ENCODE measurements at regions not wholly inside any gene's neighbourhood (a gene's known extent, or its start where the extent isn't known, plus 50 kb on each side); places are given as distances from the start of the nearest gene placed in this dataset.

DNA sequence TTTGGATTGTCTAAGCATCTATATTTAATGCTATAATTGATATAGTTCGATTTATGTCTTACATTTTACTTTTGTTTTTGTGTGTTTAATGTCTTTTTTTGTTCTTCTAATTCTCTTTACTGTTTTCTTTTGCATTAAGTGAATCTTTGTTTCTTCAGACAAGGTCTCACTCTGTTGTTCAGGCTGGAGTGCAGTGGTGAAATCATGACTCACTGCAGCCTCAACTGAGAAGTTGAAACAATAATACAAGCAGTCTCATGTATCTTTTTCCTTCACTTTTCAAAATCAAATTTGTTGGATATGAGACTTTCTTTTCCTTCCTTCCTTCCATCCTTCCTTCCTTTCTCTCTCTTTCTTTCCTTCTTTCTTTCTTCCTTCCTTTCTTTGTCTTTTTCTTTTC lies 1401.6 kb downstream of the ADGRL3 start:
- Histone ChIP-seq H4K8ac (replicated peaks; ENCODE audit: insufficient read length, low read depth, low read length) (no peak overlapping the region), H2BK15ac (ENCODE audit: low read depth, low read length) (no peak overlapping the region), H4K91ac (ENCODE audit: insufficient read length, low read depth, low read length) (no peak overlapping the region), H4K5ac (ENCODE audit: insufficient read length, low read depth, low read length) (no peak overlapping the region), H3K18ac (ENCODE audit: insufficient read length, low read depth, low read length) (no peak overlapping the region), H3K9me3 (ENCODE audit: control insufficient read depth, low read depth, low read length) (no peaks in the 10 kb centered on the region), H3K4me1 (ENCODE audit: insufficient read depth, low read length) (no peaks in the 10 kb centered on the region), H3K14ac (ENCODE audit: insufficient read depth, low read length) (no peak overlapping the region), H3K4me2 (ENCODE audit: insufficient read depth, insufficient read length, low read length) (no peak overlapping the region), H3K23ac (ENCODE audit: insufficient read length, low read depth, low read length) (no peak overlapping the region), H3K79me1 (ENCODE audit: insufficient read depth, low read depth, low read length, poor library complexity, severe bottlenecking) (no peaks in the 10 kb centered on the region), H2BK5ac (ENCODE audit: insufficient read length, low read length) (no peak overlapping the region), H3K4ac (ENCODE audit: low read depth, low read length) (no peak overlapping the region), H3K23me2 (ENCODE audit: insufficient read length, low read depth, low read length, poor library complexity, severe bottlenecking) (no peaks in the 10 kb centered on the region), H4K20me1 (ENCODE audit: control insufficient read depth, insufficient read depth, insufficient read length) (no peaks in the 10 kb centered on the region), H3K56ac (ENCODE audit: insufficient read length, low read depth, low read length) (no peak overlapping the region), H2BK12ac (ENCODE audit: insufficient read length, low read depth, low read length) (no peak overlapping the region), H2BK20ac (ENCODE audit: low read depth, low read length, poor library complexity, severe bottlenecking) (no peak overlapping the region), H3K9ac (ENCODE audit: extremely low read depth, insufficient read length, low read length) (no peak overlapping the region), H3K27me3 (ENCODE audit: insufficient read depth, low read length) (no peaks in the 10 kb centered on the region), H3K27ac (ENCODE audit: insufficient read length, low read depth, low read length) (no peak overlapping the region), H2AK5ac (ENCODE audit: insufficient read length, low read length) (no peak overlapping the region), H2AFZ (ENCODE audit: low read length) (no peak overlapping the region), H3T11ph (ENCODE audit: low read length) (no peak overlapping the region), H3K79me2 (ENCODE audit: insufficient read depth, low read length) (no peaks in the 10 kb centered on the region), H2BK120ac (ENCODE audit: low read depth, low read length, poor library complexity, severe bottlenecking) (no peak overlapping the region)
- H3K36me3 Mint-ChIP-seq (ENCODE audit: insufficient read depth in 1 of 3, low read depth in 3 of 3) = peaks cover 0 to 8% (median 3%) of the 10 kb centered on the region in 3 experiments; a peak in 4 of 7 replicates
- H3K27ac Mint-ChIP-seq = peak overlapping the region in 2 of 3 experiments; percentile 16 to 49; a peak in 3 of 7 replicates
- DNase-seq = no peak
- WGBS (ENCODE audit: extremely low coverage, insufficient read length, low lambda C conversion rate) = no CpG with 5 or more reads among the region's 1 CpG
- TF ChIP-seq, protein P1, sequence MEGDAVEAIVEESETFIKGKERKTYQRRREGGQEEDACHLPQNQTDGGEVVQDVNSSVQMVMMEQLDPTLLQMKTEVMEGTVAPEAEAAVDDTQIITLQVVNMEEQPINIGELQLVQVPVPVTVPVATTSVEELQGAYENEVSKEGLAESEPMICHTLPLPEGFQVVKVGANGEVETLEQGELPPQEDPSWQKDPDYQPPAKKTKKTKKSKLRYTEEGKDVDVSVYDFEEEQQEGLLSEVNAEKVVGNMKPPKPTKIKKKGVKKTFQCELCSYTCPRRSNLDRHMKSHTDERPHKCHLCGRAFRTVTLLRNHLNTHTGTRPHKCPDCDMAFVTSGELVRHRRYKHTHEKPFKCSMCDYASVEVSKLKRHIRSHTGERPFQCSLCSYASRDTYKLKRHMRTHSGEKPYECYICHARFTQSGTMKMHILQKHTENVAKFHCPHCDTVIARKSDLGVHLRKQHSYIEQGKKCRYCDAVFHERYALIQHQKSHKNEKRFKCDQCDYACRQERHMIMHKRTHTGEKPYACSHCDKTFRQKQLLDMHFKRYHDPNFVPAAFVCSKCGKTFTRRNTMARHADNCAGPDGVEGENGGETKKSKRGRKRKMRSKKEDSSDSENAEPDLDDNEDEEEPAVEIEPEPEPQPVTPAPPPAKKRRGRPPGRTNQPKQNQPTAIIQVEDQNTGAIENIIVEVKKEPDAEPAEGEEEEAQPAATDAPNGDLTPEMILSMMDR (conservative IDR thresholded peaks at IDR 0.05) = no peak
- H3K27me3 Mint-ChIP-seq (ENCODE audit: low read depth) = no peaks in the 10 kb centered on the region
- peaks cover 0 to 8% of the 10 kb centered on the region in 2 experiments; a peak in 1 of 5 replicates for H3K9me3 Mint-ChIP-seq
- no peak overlapping the region for H3K4me3 Mint-ChIP-seq
- peaks cover 5 to 6% of the 10 kb centered on the region in 2 experiments; a peak in 3 of 4 replicates for H3K4me1 Mint-ChIP-seq

Measured in H9 (cell line).